Loucy (cell line): ENCODE measurements at regions not wholly inside any gene's neighbourhood (a gene's known extent, or its start where the extent isn't known, plus 50 kb on each side); places are given as distances from the start of the nearest gene placed in this dataset.

Experiments used
- EZH2phosphoT487 ChIP-seq: fragments of 200-600 bp; IDR thresholded peaks from 2 replicates; pipeline ENCODE4 v1.6.1; 2018; ENCODE audit warnings: antibody characterized with exemption, mild to moderate bottlenecking, moderate library complexity, borderline replicate concordance
- TF ChIP-seq, protein P1 (sequence below): fragments of 200-600 bp; sonication (generic); conservative IDR thresholded peaks from 2 replicates; pipeline ENCODE4 v1.5.1; 2014; ENCODE audit warnings: mild to moderate bottlenecking, antibody characterized with exemption, low read length

DNA sequence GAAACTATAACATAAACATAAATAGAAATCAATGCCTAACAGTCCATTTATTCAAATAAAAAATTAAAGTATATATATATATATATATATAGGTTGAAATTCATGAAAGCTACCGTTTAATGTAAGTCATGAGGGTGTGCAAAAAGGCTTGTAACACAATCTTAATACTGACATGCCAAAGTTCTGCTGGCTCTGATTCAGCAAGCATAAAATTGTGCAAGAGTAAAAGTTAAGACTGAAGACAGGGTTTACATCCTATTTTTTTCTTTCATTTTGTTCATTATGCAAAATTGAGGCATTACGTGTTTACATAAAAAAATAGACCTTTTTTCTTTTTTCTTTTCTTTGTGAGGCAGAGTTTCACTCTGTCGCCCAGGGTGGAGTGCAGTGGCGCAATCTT is 984.2 kb downstream of the FSCB start:
- TF ChIP-seq, protein P1, sequence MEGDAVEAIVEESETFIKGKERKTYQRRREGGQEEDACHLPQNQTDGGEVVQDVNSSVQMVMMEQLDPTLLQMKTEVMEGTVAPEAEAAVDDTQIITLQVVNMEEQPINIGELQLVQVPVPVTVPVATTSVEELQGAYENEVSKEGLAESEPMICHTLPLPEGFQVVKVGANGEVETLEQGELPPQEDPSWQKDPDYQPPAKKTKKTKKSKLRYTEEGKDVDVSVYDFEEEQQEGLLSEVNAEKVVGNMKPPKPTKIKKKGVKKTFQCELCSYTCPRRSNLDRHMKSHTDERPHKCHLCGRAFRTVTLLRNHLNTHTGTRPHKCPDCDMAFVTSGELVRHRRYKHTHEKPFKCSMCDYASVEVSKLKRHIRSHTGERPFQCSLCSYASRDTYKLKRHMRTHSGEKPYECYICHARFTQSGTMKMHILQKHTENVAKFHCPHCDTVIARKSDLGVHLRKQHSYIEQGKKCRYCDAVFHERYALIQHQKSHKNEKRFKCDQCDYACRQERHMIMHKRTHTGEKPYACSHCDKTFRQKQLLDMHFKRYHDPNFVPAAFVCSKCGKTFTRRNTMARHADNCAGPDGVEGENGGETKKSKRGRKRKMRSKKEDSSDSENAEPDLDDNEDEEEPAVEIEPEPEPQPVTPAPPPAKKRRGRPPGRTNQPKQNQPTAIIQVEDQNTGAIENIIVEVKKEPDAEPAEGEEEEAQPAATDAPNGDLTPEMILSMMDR: no peak
- TF ChIP-seq EZH2phosphoT487: no peak
